HG03139 (cell line): ENCODE measurements at regions not wholly inside any gene's neighbourhood (a gene's known extent, or its start where the extent isn't known, plus 50 kb on each side); places are given as distances from the start of the nearest gene placed in this dataset.
"Not testable (repeated sequence)": the region's sequence is repeated elsewhere in the genome, so short reads cannot be mapped to it uniquely, and the experiment has no call there.

Experiments
- ATAC-seq: cut with Tn5 transposase; IDR thresholded peaks from one replicate; pipeline ENCODE4 v1.9.1; 2021; ENCODE audit not compliant: unreplicated experiment

GRCh38 chr6:102722086-102722485, 1328.6 kb downstream of the GRIK2 start:
- not testable (repeated sequence) for ATAC-seq

GRCh38 chr6:102717737-102718456, 1324.4 kb downstream of the GRIK2 start:
- ATAC-seq: no peak

GRCh38 chr6:102717252-102717651, 1323.7 kb downstream of the GRIK2 start:
- no peak for ATAC-seq

GRCh38 chr6:102701019-102701418, 1307.5 kb downstream of the GRIK2 start:
- ATAC-seq: no peak

- no peak for ATAC-seq
These were observed 1293.0 kb downstream of the GRIK2 start for GRCh38 chr6:102686461-102686860.

GRCh38 chr6:102680413-102680812, 1286.9 kb downstream of the GRIK2 start:
- ATAC-seq: no peak

GRCh38 chr6:102679865-102680264, 1286.4 kb downstream of the GRIK2 start:
- no peak for ATAC-seq

- no peak for ATAC-seq
These were observed 1283.7 kb downstream of the GRIK2 start for GRCh38 chr6:102677225-102677624.

GRCh38 chr6:102670735-102671134, 1277.2 kb downstream of the GRIK2 start:
- no peak for ATAC-seq

GRCh38 chr6:102662851-102663250, 1269.3 kb downstream of the GRIK2 start:
- ATAC-seq: no peak

- no peak for ATAC-seq
These were observed 1266.8 kb downstream of the GRIK2 start for GRCh38 chr6:102660303-102660702.

- no peak for ATAC-seq
These were observed 1262.3 kb downstream of the GRIK2 start for GRCh38 chr6:102655823-102656222.

- ATAC-seq: no peak
These were observed 1247.9 kb downstream of the GRIK2 start for GRCh38 chr6:102641426-102641825.

GRCh38 chr6:102631921-102632320, 1238.4 kb downstream of the GRIK2 start:
- no peak for ATAC-seq

GRCh38 chr6:102623201-102623600, 1229.7 kb downstream of the GRIK2 start:
- no peak for ATAC-seq

GRCh38 chr6:102619585-102619984, 1226.1 kb downstream of the GRIK2 start:
- ATAC-seq: no peak

GRCh38 chr6:102582569-102582968, 1189.1 kb downstream of the GRIK2 start:
- no peak for ATAC-seq

- no peak for ATAC-seq
These were observed 1188.0 kb downstream of the GRIK2 start for GRCh38 chr6:102581378-102582124.

- ATAC-seq: no peak
These were observed 1177.9 kb downstream of the GRIK2 start for GRCh38 chr6:102571236-102571908.

- no peak for ATAC-seq
These were observed 1169.2 kb downstream of the GRIK2 start for GRCh38 chr6:102562713-102563112.

- no peak for ATAC-seq
These were observed 1159.7 kb downstream of the GRIK2 start for GRCh38 chr6:102553214-102553613.
